T-cell (primary cell): ENCODE measurements at regions not wholly inside any gene's neighbourhood (a gene's known extent, or its start where the extent isn't known, plus 50 kb on each side); places are given as distances from the start of the nearest gene placed in this dataset.

Experiments
- ATAC-seq, 4 experiments: fragments of 200-7000 bp in 3 of 4; fragments of 150-1000 bp in 1 of 4; cut with Tn5 transposase; replicated peaks in 1 of 4; 1 replicate in 3 of 4; 2 replicates in 1 of 4; pipeline ENCODE4 v1.10.0; 2021; ENCODE audit warnings: moderate library complexity in 3 of 4, mild to moderate bottlenecking in 2 of 4, moderate number of reproducible peaks in 1 of 4
- CTCF ChIA-PET, 2 donors: fragments of 300-600 bp; sonication (Branson Sonifier 250); formaldehyde crosslinking; loops; one replicate each; lab custom pipeline; 2022; ENCODE audit warnings: antibody characterized with exemption in 2 of 2; lab: Charles Lee
- POLR2A ChIA-PET, 2 donors: fragments of 300-600 bp; sonication (Branson Sonifier 250); formaldehyde crosslinking; loops; one replicate each; lab custom pipeline; 2022; ENCODE audit warnings: antibody characterized with exemption in 2 of 2; lab: Charles Lee
- DNase-seq, 35 experiments: peaks; one replicate each; pipeline versions ENCODE4 v3.0.0 to v3.0.0-alpha.2; 2013 to 2023
- H3K27ac ChIP-seq: one replicate; pipeline ENCODE4 v1.5.1; 2013; ENCODE audit warnings: low read length
- H3K27me3 ChIP-seq, 2 experiments: replicated peaks in 1 of 2; 1 replicate in 1 of 2; 2 replicates in 1 of 2; pipeline versions ENCODE4 v1.6.1 to v1.7.0; 2013; ENCODE audit warnings: low read length in 1 of 2, mixed read lengths in 1 of 2; ENCODE audit not compliant: control insufficient read depth in 2 of 2, insufficient read depth in 2 of 2; ENCODE audit errors: extremely low read depth in 1 of 2
- H3K36me3 ChIP-seq, 2 donors: 1 replicate in 1 of 2; 2 replicates in 1 of 2; pipeline versions ENCODE4 v1.6.1 to v1.7.0; 2013; ENCODE audit warnings: low read length in 1 of 2; ENCODE audit not compliant: control insufficient read depth in 2 of 2, insufficient read depth in 1 of 2; ENCODE audit errors: extremely low read depth in 1 of 2
- H3K4me1 ChIP-seq, 2 experiments: 1 replicate in 1 of 2; 2 replicates in 1 of 2; pipeline versions ENCODE4 v1.6.1 to v1.7.0; 2013; ENCODE audit warnings: low read length in 2 of 2, mixed read lengths in 1 of 2; ENCODE audit not compliant: insufficient read depth in 2 of 2, control insufficient read depth in 1 of 2; ENCODE audit errors: extremely low read depth in 1 of 2
- H3K4me3 ChIP-seq, 2 donors: 1 replicate in 1 of 2; 2 replicates in 1 of 2; pipeline versions ENCODE4 v1.5.1 to v1.7.0; 2013; ENCODE audit warnings: mild to moderate bottlenecking in 2 of 2, low read length in 1 of 2, moderate library complexity in 1 of 2; ENCODE audit not compliant: control insufficient read depth in 1 of 2; ENCODE audit errors: extremely low read depth in 1 of 2
- H3K9me3 ChIP-seq: 2 replicates; pipeline ENCODE4 v1.7.0; 2013
- H3K27ac Mint-ChIP-seq, 2 donors: one replicate each; pipeline ENCODE4 v1.8.0; 2020 to 2021; ENCODE audit warnings: mild to moderate bottlenecking in 2 of 2, mixed read lengths in 2 of 2
- H3K27me3 Mint-ChIP-seq, 2 donors: one replicate each; pipeline ENCODE4 v1.8.0; 2021 to 2022; ENCODE audit warnings: mixed read lengths in 2 of 2
- H3K36me3 Mint-ChIP-seq: one replicate; pipeline ENCODE4 v1.8.0; 2021; ENCODE audit warnings: mixed read lengths
- H3K4me1 Mint-ChIP-seq, 3 donors: one replicate each; pipeline ENCODE4 v1.8.0; 2020 to 2022; ENCODE audit warnings: mixed read lengths in 3 of 3, mild to moderate bottlenecking in 1 of 3
- H3K4me3 Mint-ChIP-seq, 3 donors: one replicate each; pipeline ENCODE4 v1.8.0; 2020 to 2022; ENCODE audit warnings: mild to moderate bottlenecking in 3 of 3, mixed read lengths in 3 of 3, moderate library complexity in 3 of 3
- H3K9me3 Mint-ChIP-seq, 3 donors: one replicate each; pipeline ENCODE4 v1.8.0; 2020 to 2022; ENCODE audit warnings: mixed read lengths in 3 of 3
- WGBS: methylation state at CpG from one replicate; pipeline ENCODE4 v1.1.5; 2013; ENCODE audit warnings: missing lambda C conversion rate; ENCODE audit not compliant: insufficient coverage; 5-methylcytosine and 5-hydroxymethylcytosine counted together

DNA sequence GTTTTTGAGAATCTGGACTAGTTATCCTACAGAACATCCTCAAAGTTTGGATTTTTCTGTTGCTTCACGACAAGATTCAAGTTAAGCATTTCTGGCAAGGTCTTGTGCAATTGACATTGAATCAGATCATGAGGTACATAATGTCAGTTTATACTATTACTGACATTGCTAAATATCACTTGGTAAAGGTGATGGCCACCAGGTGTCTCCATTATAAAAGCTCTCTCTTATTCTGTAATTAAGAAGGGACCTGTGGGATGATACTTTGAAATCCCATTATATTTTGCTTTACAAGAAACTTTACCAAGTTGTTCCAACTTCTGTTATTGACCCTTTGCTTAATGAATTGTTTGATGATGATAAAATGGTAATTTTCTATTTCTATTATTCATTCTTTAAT lies 131.0 kb upstream of the ASTN2 start:
- ATAC-seq (no peak), DNase-seq (no peak)
- Histone ChIP-seq H3K27me3 (no peaks in the 10 kb centered on the region), H3K4me3 (no peak overlapping the region), H3K4me1 (peaks cover 0 to 4% of the 10 kb centered on the region in 2 experiments), H3K9me3 (no peaks in the 10 kb centered on the region), H3K36me3 (no peaks in the 10 kb centered on the region), H3K27ac (no peak overlapping the region)
- ChIA-PET CTCF (no interaction called here), POLR2A (no interaction called here)
- H3K4me3 Mint-ChIP-seq = no peak overlapping the region
- peaks cover 0 to 11% (median 7%) of the 10 kb centered on the region in 3 donors for H3K4me1 Mint-ChIP-seq
- H3K27ac Mint-ChIP-seq = no peak overlapping the region
- no peaks in the 10 kb centered on the region for H3K36me3 Mint-ChIP-seq
- no peaks in the 10 kb centered on the region for H3K27me3 Mint-ChIP-seq
- peaks cover 0 to 15% (median 2%) of the 10 kb centered on the region in 3 donors for H3K9me3 Mint-ChIP-seq
- no CpG with 5 or more reads among the region's 1 CpG for WGBS

- H3K4me3 Mint-ChIP-seq = no peak overlapping the region
- DNase-seq (no peak), ATAC-seq (no peak)
- WGBS = 50% methylated on average over 2 of the region's 2 CpGs
- POLR2A ChIA-PET = no interaction called here
- no peaks in the 10 kb centered on the region for H3K36me3 Mint-ChIP-seq
- Histone ChIP-seq H3K9me3 (no peaks in the 10 kb centered on the region), H3K4me3 (no peak overlapping the region), H3K27ac (no peak overlapping the region), H3K27me3 (no peaks in the 10 kb centered on the region), H3K4me1 (peaks cover 0 to 4% of the 10 kb centered on the region in 2 experiments), H3K36me3 (no peaks in the 10 kb centered on the region)
- CTCF ChIA-PET = no interaction called here
- H3K27ac Mint-ChIP-seq = no peak overlapping the region
- H3K4me1 Mint-ChIP-seq = peaks cover 0 to 11% (median 7%) of the 10 kb centered on the region in 3 donors
- no peaks in the 10 kb centered on the region for H3K27me3 Mint-ChIP-seq
- peaks cover 0 to 15% (median 2%) of the 10 kb centered on the region in 3 donors for H3K9me3 Mint-ChIP-seq
These were observed 128.2 kb upstream of the ASTN2 start for GRCh38 chr9:117543089-117543488.

- Mint-ChIP-seq H3K9me3 (peaks cover 0 to 15% (median 2%) of the 10 kb centered on the region in 3 donors), H3K36me3 (no peaks in the 10 kb centered on the region), H3K27me3 (no peaks in the 10 kb centered on the region), H3K4me1 (peaks cover 0 to 7% (median 4%) of the 10 kb centered on the region in 3 donors), H3K4me3 (no peak overlapping the region), H3K27ac (no peak overlapping the region)
- WGBS = no CpG with 5 or more reads among the region's 3 CpGs
- Histone ChIP-seq H3K36me3 (no peaks in the 10 kb centered on the region), H3K9me3 (no peaks in the 10 kb centered on the region), H3K27me3 (no peaks in the 10 kb centered on the region), H3K27ac (no peak overlapping the region), H3K4me1 (peaks cover 0 to 3% of the 10 kb centered on the region in 2 experiments), H3K4me3 (no peak overlapping the region)
- POLR2A ChIA-PET = no interaction called here
- no peak for DNase-seq
- no peak for ATAC-seq
- CTCF ChIA-PET = no interaction called here
These were observed 127.2 kb upstream of the ASTN2 start for GRCh38 chr9:117542021-117542420.

GRCh38 chr9:117541181-117541580 lies 126.3 kb upstream of the ASTN2 start:
- DNase-seq = no peak
- Mint-ChIP-seq H3K4me1 (peaks cover 0 to under 1% (median 0%) of the 10 kb centered on the region in 3 donors), H3K27me3 (no peaks in the 10 kb centered on the region), H3K36me3 (no peaks in the 10 kb centered on the region), H3K27ac (no peak overlapping the region), H3K9me3 (peaks cover 0 to 10% (median 2%) of the 10 kb centered on the region in 3 donors), H3K4me3 (no peak overlapping the region)
- no peaks in the 10 kb centered on the region for H3K9me3 ChIP-seq
- H3K4me3 ChIP-seq = no peak overlapping the region
- no peak for ATAC-seq
- no peaks in the 10 kb centered on the region for H3K27me3 ChIP-seq
- ChIA-PET CTCF (no interaction called here), POLR2A (no interaction called here)
- H3K27ac ChIP-seq = no peak overlapping the region
- WGBS = no CpG with 5 or more reads among the region's 8 CpGs
- H3K36me3 ChIP-seq = no peaks in the 10 kb centered on the region
- no peaks in the 10 kb centered on the region for H3K4me1 ChIP-seq

DNA sequence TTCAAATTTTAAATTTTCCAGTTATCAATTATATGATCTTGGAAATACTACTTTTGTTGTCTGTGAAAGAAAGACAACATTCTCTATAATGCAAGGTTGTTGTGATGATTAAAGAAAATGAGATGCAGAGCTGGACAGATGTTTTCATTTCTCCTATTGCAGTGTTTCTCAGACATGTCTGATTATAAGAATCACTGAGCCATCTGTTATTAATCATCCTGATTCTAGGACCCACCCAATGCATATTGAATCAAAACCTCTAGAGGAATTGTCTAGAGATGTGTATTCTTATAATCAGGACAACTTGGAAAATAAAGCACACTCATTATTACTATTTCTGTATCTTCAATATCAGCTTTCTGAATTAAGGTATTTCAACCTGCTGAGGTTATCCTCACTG lies 121.1 kb upstream of the ASTN2 start:
- DNase-seq (no peak), ATAC-seq (no peak)
- no peak overlapping the region for H3K27ac ChIP-seq
- Mint-ChIP-seq H3K36me3 (no peaks in the 10 kb centered on the region), H3K27me3 (no peaks in the 10 kb centered on the region), H3K27ac (no peak overlapping the region), H3K4me1 (no peaks in the 10 kb centered on the region), H3K9me3 (peaks cover 0 to 2% (median 0%) of the 10 kb centered on the region in 3 donors), H3K4me3 (no peak overlapping the region)
- ChIA-PET CTCF (no interaction called here), POLR2A (no interaction called here)
- H3K36me3 ChIP-seq = no peaks in the 10 kb centered on the region
- H3K4me3 ChIP-seq = no peak overlapping the region
- H3K9me3 ChIP-seq = no peaks in the 10 kb centered on the region
- no peaks in the 10 kb centered on the region for H3K27me3 ChIP-seq
- no peaks in the 10 kb centered on the region for H3K4me1 ChIP-seq

- Mint-ChIP-seq H3K27ac (no peak overlapping the region), H3K27me3 (no peaks in the 10 kb centered on the region), H3K36me3 (no peaks in the 10 kb centered on the region), H3K4me3 (no peak overlapping the region), H3K9me3 (peaks cover 0 to 3% (median 0%) of the 10 kb centered on the region in 3 donors), H3K4me1 (no peaks in the 10 kb centered on the region)
- Histone ChIP-seq H3K27ac (no peak overlapping the region), H3K4me3 (no peak overlapping the region), H3K27me3 (no peaks in the 10 kb centered on the region), H3K9me3 (no peaks in the 10 kb centered on the region), H3K36me3 (no peaks in the 10 kb centered on the region), H3K4me1 (no peaks in the 10 kb centered on the region)
- CTCF ChIA-PET = no interaction called here
- no peak for DNase-seq
- WGBS = 0% methylated on average over 1 of the region's 3 CpGs
- POLR2A ChIA-PET = no interaction called here
- no peak for ATAC-seq
These were observed 120.6 kb upstream of the ASTN2 start for GRCh38 chr9:117535434-117535833.

GRCh38 chr9:117528225-117528624 lies 113.4 kb upstream of the ASTN2 start:
- H3K4me3 Mint-ChIP-seq = no peak overlapping the region
- Histone ChIP-seq H3K4me1 (no peaks in the 10 kb centered on the region), H3K27me3 (no peaks in the 10 kb centered on the region), H3K27ac (no peak overlapping the region), H3K36me3 (no peaks in the 10 kb centered on the region), H3K4me3 (no peak overlapping the region), H3K9me3 (no peaks in the 10 kb centered on the region)
- CTCF ChIA-PET = no interaction called here
- no peak overlapping the region for H3K27ac Mint-ChIP-seq
- H3K27me3 Mint-ChIP-seq = no peaks in the 10 kb centered on the region
- ATAC-seq = no peak
- no CpG with 5 or more reads among the region's 1 CpG for WGBS
- POLR2A ChIA-PET = no interaction called here
- H3K4me1 Mint-ChIP-seq = no peaks in the 10 kb centered on the region
- peaks cover 0 to 3% (median 0%) of the 10 kb centered on the region in 3 donors for H3K9me3 Mint-ChIP-seq
- no peak for DNase-seq
- H3K36me3 Mint-ChIP-seq = no peaks in the 10 kb centered on the region
